ENCODE measurements at regions not wholly inside any gene's neighbourhood (a gene's known extent, or its start where the extent isn't known, plus 50 kb on each side); places are given as distances from the start of the nearest gene placed in this dataset.

- Histone ChIP-seq H3K9me3 (ENCODE audit: severe bottlenecking) (no peaks in the 10 kb centered on the region), H3K27me3 (ENCODE audit: insufficient read depth, low read depth, severe bottlenecking) (no peaks in the 10 kb centered on the region), H3K4me3 (ENCODE audit: low read depth, low read length) (no peak overlapping the region), H3K27ac (no peak overlapping the region), H3K36me3 (no peaks in the 10 kb centered on the region)
- TF ChIP-seq CTCF (IDR thresholded peaks at IDR 0.05; ENCODE audit: low read depth, low read length) = peak; percentile 48
- no peak for DNase-seq
Observed at GRCh38 chr3:59607656-59608055, 557.8 kb upstream of the CFAP20DC start.

- no peak for DNase-seq
- Histone ChIP-seq H3K4me3 (ENCODE audit: low read depth, low read length) (no peak overlapping the region), H3K27me3 (ENCODE audit: insufficient read depth, low read depth, severe bottlenecking) (no peaks in the 10 kb centered on the region), H3K27ac (no peak overlapping the region), H3K9me3 (ENCODE audit: severe bottlenecking) (no peaks in the 10 kb centered on the region), H3K36me3 (no peaks in the 10 kb centered on the region)
- TF ChIP-seq CTCF (IDR thresholded peaks at IDR 0.05; ENCODE audit: low read depth, low read length) = no peak
Observed at GRCh38 chr3:59606638-59607266, 556.9 kb upstream of the CFAP20DC start.

- no peak for TF ChIP-seq CTCF (IDR thresholded peaks at IDR 0.05; ENCODE audit: low read depth, low read length)
- no peaks in the 10 kb centered on the region for H3K36me3 ChIP-seq
- no peak overlapping the region for H3K4me3 ChIP-seq (ENCODE audit: low read depth, low read length)
- H3K27ac ChIP-seq = no peak overlapping the region
- DNase-seq = no peak
- no peaks in the 10 kb centered on the region for H3K9me3 ChIP-seq (ENCODE audit: severe bottlenecking)
- H3K27me3 ChIP-seq (ENCODE audit: insufficient read depth, low read depth, severe bottlenecking) = no peaks in the 10 kb centered on the region
Observed at GRCh38 chr3:59605944-59606534, 556.2 kb upstream of the CFAP20DC start.

GRCh38 chr3:59605318-59605717, 555.5 kb upstream of the CFAP20DC start:
- peak; percentile 18 for DNase-seq
- Histone ChIP-seq H3K9me3 (ENCODE audit: severe bottlenecking) (no peaks in the 10 kb centered on the region), H3K36me3 (no peaks in the 10 kb centered on the region), H3K27ac (no peak overlapping the region), H3K4me3 (ENCODE audit: low read depth, low read length) (no peak overlapping the region), H3K27me3 (ENCODE audit: insufficient read depth, low read depth, severe bottlenecking) (no peaks in the 10 kb centered on the region)
- TF ChIP-seq CTCF (IDR thresholded peaks at IDR 0.05; ENCODE audit: low read depth, low read length) = no peak

- H3K4me3 ChIP-seq (ENCODE audit: low read depth, low read length) = no peak overlapping the region
- H3K27me3 ChIP-seq (ENCODE audit: insufficient read depth, low read depth, severe bottlenecking) = no peaks in the 10 kb centered on the region
Observed at GRCh38 chr3:59601486-59601885, 551.7 kb upstream of the CFAP20DC start.

More at GRCh38 chr3:59601486-59601885, 551.7 kb upstream of the CFAP20DC start:
- no peak for TF ChIP-seq CTCF (IDR thresholded peaks at IDR 0.05; ENCODE audit: low read depth, low read length)
- Histone ChIP-seq H3K9me3 (ENCODE audit: severe bottlenecking) (no peaks in the 10 kb centered on the region), H3K27ac (no peak overlapping the region), H3K36me3 (no peaks in the 10 kb centered on the region)
- DNase-seq = no peak

All from WERI-Rb-1 (cell line).